AG04449 (cell line): ENCODE measurements at regions not wholly inside any gene's neighbourhood (a gene's known extent, or its start where the extent isn't known, plus 50 kb on each side); places are given as distances from the start of the nearest gene placed in this dataset.

Source experiments
- CTCF ChIA-PET: fragments of 350-600 bp; formaldehyde crosslinking; extraction: SDS; loops from one replicate; lab custom pipeline; 2021; ENCODE audit warnings: antibody characterized with exemption; lab: Yijun Ruan, JAX
- POLR2A ChIA-PET: fragments of 400-600, 350-600 bp; formaldehyde crosslinking; extraction: SDS; loops from one replicate; lab custom pipeline; 2020; ENCODE audit warnings: antibody characterized with exemption, inconsistent platforms; lab: Yijun Ruan, JAX
- DNase-seq: peaks from one replicate; pipeline ENCODE4 v3.0.0-alpha.2; 2010; ENCODE audit warnings: low read depth, low spot score
- H3K4me3 ChIP-seq: 2 replicates; pipeline ENCODE4 v1.5.1; 2011; ENCODE audit warnings: low read depth, mild to moderate bottlenecking, control low read depth, low read length
- TF ChIP-seq, protein P1 (sequence below): IDR thresholded peaks from one replicate; pipeline ENCODE4 v1.5.1; 2011; ENCODE audit warnings: mild to moderate bottlenecking, moderate library complexity, low read length, control low read depth, inconsistent platforms; ENCODE audit not compliant: insufficient read depth; ENCODE audit errors: missing control alignments

DNA sequence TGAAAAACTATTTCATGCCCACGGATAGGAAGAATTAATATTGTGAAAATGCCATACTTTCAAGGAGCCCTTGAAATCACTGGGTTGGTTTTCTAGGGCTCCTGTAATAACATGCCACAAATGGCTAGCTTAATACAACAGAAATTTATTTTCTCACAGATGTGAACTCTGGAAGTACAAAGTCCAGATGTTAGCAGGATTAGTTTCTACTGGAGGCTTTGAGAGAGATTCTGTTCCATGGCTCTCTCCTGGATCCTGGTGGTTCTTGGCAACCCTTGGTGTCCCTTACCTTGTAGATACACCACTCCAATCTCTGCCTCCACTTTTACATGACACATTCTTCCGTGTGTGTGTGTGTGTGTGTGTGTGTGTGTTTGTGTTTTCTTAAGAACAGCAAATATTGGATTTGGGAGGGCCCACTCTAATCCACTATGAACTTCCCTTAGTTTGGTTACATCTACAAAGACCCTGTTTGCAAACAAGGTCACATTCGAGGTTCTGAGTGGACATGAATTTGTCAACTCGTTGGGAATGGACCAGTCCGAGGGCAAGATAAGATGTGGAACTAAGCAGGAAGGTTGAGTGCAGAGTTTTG, 381.1 kb downstream of the IPO8 start:
- TF ChIP-seq, protein P1, sequence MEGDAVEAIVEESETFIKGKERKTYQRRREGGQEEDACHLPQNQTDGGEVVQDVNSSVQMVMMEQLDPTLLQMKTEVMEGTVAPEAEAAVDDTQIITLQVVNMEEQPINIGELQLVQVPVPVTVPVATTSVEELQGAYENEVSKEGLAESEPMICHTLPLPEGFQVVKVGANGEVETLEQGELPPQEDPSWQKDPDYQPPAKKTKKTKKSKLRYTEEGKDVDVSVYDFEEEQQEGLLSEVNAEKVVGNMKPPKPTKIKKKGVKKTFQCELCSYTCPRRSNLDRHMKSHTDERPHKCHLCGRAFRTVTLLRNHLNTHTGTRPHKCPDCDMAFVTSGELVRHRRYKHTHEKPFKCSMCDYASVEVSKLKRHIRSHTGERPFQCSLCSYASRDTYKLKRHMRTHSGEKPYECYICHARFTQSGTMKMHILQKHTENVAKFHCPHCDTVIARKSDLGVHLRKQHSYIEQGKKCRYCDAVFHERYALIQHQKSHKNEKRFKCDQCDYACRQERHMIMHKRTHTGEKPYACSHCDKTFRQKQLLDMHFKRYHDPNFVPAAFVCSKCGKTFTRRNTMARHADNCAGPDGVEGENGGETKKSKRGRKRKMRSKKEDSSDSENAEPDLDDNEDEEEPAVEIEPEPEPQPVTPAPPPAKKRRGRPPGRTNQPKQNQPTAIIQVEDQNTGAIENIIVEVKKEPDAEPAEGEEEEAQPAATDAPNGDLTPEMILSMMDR = no peak
- H3K4me3 ChIP-seq = no peak overlapping the region
- CTCF ChIA-PET = no interaction called here
- POLR2A ChIA-PET = no interaction called here
- DNase-seq = no peak

DNA sequence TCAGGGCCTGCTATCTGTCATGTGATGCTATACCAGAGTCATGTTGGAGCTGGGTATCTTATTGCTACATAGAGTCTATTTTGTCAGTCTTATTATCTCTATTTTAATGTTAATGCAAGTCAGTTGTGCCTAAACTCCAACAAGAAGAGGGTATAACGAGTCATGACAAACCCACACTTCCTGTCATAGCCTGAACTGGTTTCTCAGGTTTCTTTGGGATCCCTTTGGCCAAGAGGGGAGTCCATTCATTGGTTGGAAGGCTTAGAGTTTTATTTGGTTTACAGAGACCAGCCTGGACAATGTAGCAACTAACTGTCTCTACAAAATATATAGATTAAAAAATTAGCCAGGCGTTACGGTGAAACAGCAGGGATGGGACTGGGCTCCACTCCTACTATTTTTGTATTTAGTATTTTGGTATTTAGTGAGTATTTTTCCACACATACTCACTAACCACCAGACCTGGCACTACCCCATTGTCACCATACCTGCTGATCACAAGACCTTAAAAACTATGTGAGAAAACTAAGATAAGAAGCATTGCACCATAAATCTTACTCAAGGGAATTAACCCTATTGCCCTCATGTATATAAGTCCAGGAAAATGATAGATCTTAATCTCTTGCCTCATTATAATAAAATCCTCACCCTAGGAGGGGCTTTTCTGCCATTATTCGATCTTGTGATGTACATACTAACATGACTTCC, 387.5 kb downstream of the IPO8 start:
- DNase-seq = no peak
- CTCF ChIA-PET = no interaction called here
- TF ChIP-seq, protein P1 = no peak
- no peak overlapping the region for H3K4me3 ChIP-seq
- POLR2A ChIA-PET = no interaction called here

DNA sequence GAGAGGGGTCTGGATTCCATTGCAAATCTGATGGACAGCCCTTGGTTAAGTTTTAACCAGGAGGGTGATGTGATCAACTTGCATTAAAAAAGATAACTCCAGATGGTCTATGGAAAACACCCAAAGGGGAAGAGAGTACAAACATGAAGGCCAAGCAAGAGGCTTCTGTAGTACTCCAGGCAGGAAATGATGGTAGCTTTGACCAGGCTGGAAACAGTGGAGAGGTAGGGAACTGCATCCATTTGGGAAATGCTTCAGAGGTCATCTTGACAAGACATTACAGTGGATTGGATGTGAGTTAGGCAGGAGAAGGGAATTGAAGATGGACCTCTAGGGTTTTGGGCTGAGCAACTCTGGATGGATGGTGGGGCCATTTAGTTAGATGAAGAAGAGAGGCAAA, 391.1 kb downstream of the IPO8 start:
- TF ChIP-seq, protein P1 = no peak
- DNase-seq = no peak
- H3K4me3 ChIP-seq = no peak overlapping the region
- ChIA-PET CTCF (no interaction called here), POLR2A (no interaction called here)

DNA sequence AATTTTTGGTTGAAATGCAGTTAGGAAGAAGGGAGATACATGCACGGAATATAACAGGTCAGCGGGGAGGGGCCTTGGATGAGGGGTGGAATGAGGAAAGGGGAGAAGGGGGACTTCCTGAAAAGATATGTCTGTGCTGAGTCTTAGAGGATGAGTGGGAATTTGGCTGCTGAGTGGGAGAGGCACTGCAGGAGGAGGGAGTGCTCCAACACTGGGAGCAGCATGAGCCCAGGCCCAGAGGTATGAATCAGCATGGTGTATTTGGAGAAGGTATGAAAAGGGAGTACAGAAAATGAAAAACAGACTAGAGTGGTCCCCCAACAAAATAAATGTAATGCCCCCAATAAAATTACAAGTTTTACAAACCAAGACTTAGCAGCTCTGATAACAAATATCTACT, 394.4 kb downstream of the IPO8 start:
- CTCF ChIA-PET = no interaction called here
- no peak overlapping the region for H3K4me3 ChIP-seq
- TF ChIP-seq, protein P1 = no peak
- no peak for DNase-seq
- POLR2A ChIA-PET = no interaction called here

DNA sequence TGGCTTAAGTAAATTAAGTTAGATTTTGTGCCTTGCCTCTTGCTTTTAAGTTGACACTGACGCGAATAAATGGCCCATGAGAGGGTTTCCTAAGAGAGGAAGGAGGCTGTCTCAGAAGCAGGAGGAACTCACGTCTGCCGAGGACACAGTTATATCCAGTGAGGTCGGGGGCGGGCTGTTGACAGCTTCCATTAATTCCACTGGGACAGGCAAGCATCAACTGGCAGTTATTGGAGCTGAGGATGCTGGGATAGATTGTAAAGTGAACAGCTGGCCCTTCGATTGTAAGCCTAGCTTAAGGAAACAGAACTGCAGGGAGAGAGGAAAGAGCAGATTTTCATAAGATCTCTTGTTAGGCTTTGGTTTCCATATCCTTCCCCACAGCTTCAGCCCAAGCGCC, 399.2 kb downstream of the IPO8 start:
- TF ChIP-seq, protein P1 = no peak
- no peak overlapping the region for H3K4me3 ChIP-seq
- no peak for DNase-seq
- ChIA-PET CTCF (no interaction called here), POLR2A (no interaction called here)

DNA sequence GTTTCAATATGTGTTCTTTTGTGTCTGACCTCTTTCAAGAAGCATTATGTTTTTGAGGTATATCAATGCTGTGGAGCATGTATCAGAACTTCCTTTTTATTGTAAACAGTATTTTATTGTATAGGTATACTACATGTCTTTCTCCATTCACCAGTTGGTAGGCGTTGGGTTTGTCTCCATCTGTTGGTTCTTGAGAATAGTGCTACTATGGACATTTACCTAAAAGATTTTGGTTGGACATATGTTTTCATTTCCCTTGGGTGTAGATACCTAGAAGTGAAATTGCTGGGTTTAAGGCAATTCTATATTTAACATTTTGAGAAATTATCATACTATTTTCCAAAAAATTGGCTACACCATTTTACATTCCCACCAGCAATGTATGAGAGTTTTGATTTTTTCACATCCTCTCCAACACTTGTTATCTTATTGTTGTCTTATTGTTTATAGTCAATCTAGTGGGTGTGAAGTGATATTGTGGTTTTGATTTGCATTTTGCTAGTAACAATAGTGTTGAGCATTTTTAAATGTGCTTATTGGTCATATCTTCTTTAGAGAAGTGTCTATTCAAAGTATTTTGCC, 409.2 kb downstream of the IPO8 start:
- no peak overlapping the region for H3K4me3 ChIP-seq
- ChIA-PET CTCF (interaction anchor here (2.3 kb wide), 1 partner anchor 734 kb away, joined by 8 read pairs; no protein-coding TSS in a partner anchor), POLR2A (no interaction called here)
- DNase-seq = no peak
- TF ChIP-seq, protein P1 = peak; percentile 39
